HCT116 (cell line): ENCODE measurements at regions not wholly inside any gene's neighbourhood (a gene's known extent, or its start where the extent isn't known, plus 50 kb on each side); places are given as distances from the start of the nearest gene placed in this dataset.

Experiments
- ATAC-seq: fragments of 200-7000 bp; cut with Tn5 transposase; 2 replicates; pipeline ENCODE4 v1.9.1; 2020; ENCODE audit warnings: mild to moderate bottlenecking, moderate library complexity
- BruUV-seq: library from RNA; stranded (reverse); fragments of 400-500 nt; replicated peaks from 2 replicates; lab custom pipeline; 2021; lab: Mats Ljungman, UMichigan
- CTCF ChIA-PET: fragments of 300-600 bp; sonication (Branson Sonifier 250); formaldehyde crosslinking; loops from one replicate; lab custom pipeline; 2021; ENCODE audit warnings: antibody characterized with exemption; lab: Charles Lee
- POLR2A ChIA-PET: fragments of 300-600, 350-600 bp; sonication (Branson Sonifier 250); formaldehyde crosslinking; loops from one replicate; lab custom pipeline; 2021; ENCODE audit warnings: antibody characterized with exemption; lab: Charles Lee
- RAD21 ChIA-PET, 2 experiments: fragments of 300-600 bp; sonication (Branson Sonifier 250); formaldehyde crosslinking; loops; one replicate each; lab custom pipeline; 2023; ENCODE audit warnings: low total read pairs in 2 of 2; ENCODE audit not compliant: uncharacterized antibody in 2 of 2, unreplicated experiment in 2 of 2, low non-redundant PET in 1 of 2; lab: Charles Lee
- DNase-seq: peaks from one replicate; pipeline ENCODE4 v3.0.0-alpha.2; 2010; ENCODE audit warnings: low read depth, low spot score
- H2AFZ ChIP-seq: fragments of 200-600 bp; shearing (Covaris generic), sonication (generic); 2 replicates; pipeline ENCODE4 v1.6.1; 2017; ENCODE audit warnings: low read depth, mixed run types, mixed read lengths, antibody characterized with exemption, low read length; ENCODE audit not compliant: poor library complexity, severe bottlenecking
- H3K27ac ChIP-seq: 2 replicates; pipeline ENCODE4 v1.5.1; 2012; ENCODE audit warnings: low read depth, low read length
- H3K27me3 ChIP-seq: fragments of 200-600 bp; sonication (generic); 2 replicates; pipeline ENCODE4 v1.6.1; 2016; ENCODE audit warnings: mixed run types, low read length, mixed read lengths; ENCODE audit not compliant: insufficient read depth
- H3K36me3 ChIP-seq, 2 experiments: fragments of 200-500 bp in 1 of 2; fragments of 200-600 bp in 1 of 2; sonication (Bioruptor generic) in 1 of 2; sonication (generic) in 1 of 2; 2 replicates each; pipeline versions ENCODE4 v1.5.1 to v1.6.1; 2014 to 2016; ENCODE audit warnings: low read length in 2 of 2, inconsistent platforms in 1 of 2, mixed read lengths in 1 of 2, mixed run types in 1 of 2; ENCODE audit not compliant: insufficient read depth in 2 of 2, control insufficient read depth in 1 of 2
- H3K4me1 ChIP-seq, 2 experiments: fragments of 200-600 bp in 1 of 2; sonication (generic) in 1 of 2; 2 replicates each; pipeline versions ENCODE4 v1.5.1 to v1.6.1; 2012 to 2017; ENCODE audit warnings: low read length in 2 of 2, inconsistent platforms in 1 of 2, mild to moderate bottlenecking in 1 of 2, mixed read lengths in 1 of 2, mixed run types in 1 of 2, moderate library complexity in 1 of 2; ENCODE audit not compliant: insufficient read depth in 2 of 2, control insufficient read depth in 1 of 2
- H3K4me2 ChIP-seq: fragments of 200-600 bp; sonication (generic); 2 replicates; pipeline ENCODE4 v1.6.1; 2017; ENCODE audit warnings: mixed run types, low read length, mixed read lengths
- H3K4me3 ChIP-seq, 2 experiments: fragments of 200-600 bp in 1 of 2; sonication (generic) in 1 of 2; replicated peaks in 1 of 2; 2 replicates each; pipeline ENCODE4 v1.5.1; 2011 to 2016; ENCODE audit warnings: low read length in 2 of 2, control low read depth in 1 of 2, low read depth in 1 of 2, mild to moderate bottlenecking in 1 of 2, mixed read lengths in 1 of 2, mixed run types in 1 of 2
- H3K79me2 ChIP-seq: fragments of 200-600 bp; sonication (generic); 2 replicates; pipeline ENCODE4 v1.6.1; 2017; ENCODE audit warnings: mild to moderate bottlenecking, mixed run types, low read length, moderate library complexity, mixed read lengths; ENCODE audit not compliant: insufficient read depth
- H3K9ac ChIP-seq: fragments of 200-600 bp; sonication (generic); 2 replicates; pipeline ENCODE4 v1.6.1; 2016; ENCODE audit warnings: low read length, mixed read lengths
- H3K9me2 ChIP-seq: fragments of 200-600 bp; sonication (generic), shearing (Covaris generic); 2 replicates; pipeline ENCODE4 v1.6.1; 2017; ENCODE audit warnings: mixed run types, mild to moderate bottlenecking, moderate library complexity; ENCODE audit not compliant: insufficient read depth
- H3K9me3 ChIP-seq, 2 experiments: fragments of 200-500 bp in 1 of 2; fragments of 200-600 bp in 1 of 2; sonication (Bioruptor generic) in 1 of 2; sonication (generic) in 1 of 2; 2 replicates each; pipeline ENCODE4 v1.6.1; 2014 to 2017; ENCODE audit warnings: low read length in 2 of 2, mixed read lengths in 2 of 2, inconsistent platforms in 1 of 2, low read depth in 1 of 2, mild to moderate bottlenecking in 1 of 2, mixed run types in 1 of 2, moderate library complexity in 1 of 2; ENCODE audit not compliant: control insufficient read depth in 1 of 2, insufficient read depth in 1 of 2
- H4K20me1 ChIP-seq: fragments of 200-600 bp; sonication (generic), shearing (Covaris generic); 2 replicates; pipeline ENCODE4 v1.6.1; 2017; ENCODE audit warnings: mixed run types, mild to moderate bottlenecking, moderate library complexity; ENCODE audit not compliant: insufficient read depth
- JUND ChIP-seq: IDR thresholded peaks from 2 replicates; pipeline ENCODE4 v1.6.1; 2012
- POLR2AphosphoS5 ChIP-seq: IDR thresholded peaks from 2 replicates; pipeline ENCODE4 v1.6.1; 2011; ENCODE audit warnings: mild to moderate bottlenecking, low read depth, low read length, moderate library complexity
- SRF ChIP-seq: IDR thresholded peaks from 2 replicates; pipeline ENCODE4 v1.6.1; 2012; ENCODE audit warnings: low read depth
- YY1 ChIP-seq: IDR thresholded peaks from 2 replicates; pipeline ENCODE4 v1.6.1; 2011; ENCODE audit warnings: low read length, low read depth, moderate library complexity, mild to moderate bottlenecking; ENCODE audit not compliant: insufficient replicate concordance; ENCODE audit errors: extremely low read depth
- intact Hi-C: fragments of 100-400 bp; cut with micrococcal nuclease; formaldehyde crosslinking; loops from 2 replicates; pipeline ENCODE4 v1.10.0; 2022
- TF ChIP-seq, protein P1 (sequence below): IDR thresholded peaks from 2 replicates; pipeline ENCODE4 v1.6.1; 2012
- TF ChIP-seq, protein P2 (sequence below): IDR thresholded peaks from 2 replicates; pipeline ENCODE4 v1.6.1; 2011; ENCODE audit warnings: mild to moderate bottlenecking, low read length, moderate library complexity; ENCODE audit not compliant: insufficient replicate concordance; ENCODE audit errors: extremely low read depth

- TF ChIP-seq, protein P1, sequence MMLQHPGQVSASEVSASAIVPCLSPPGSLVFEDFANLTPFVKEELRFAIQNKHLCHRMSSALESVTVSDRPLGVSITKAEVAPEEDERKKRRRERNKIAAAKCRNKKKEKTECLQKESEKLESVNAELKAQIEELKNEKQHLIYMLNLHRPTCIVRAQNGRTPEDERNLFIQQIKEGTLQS = no peak
- no peak for TF ChIP-seq JUND
- TF ChIP-seq, protein P2, sequence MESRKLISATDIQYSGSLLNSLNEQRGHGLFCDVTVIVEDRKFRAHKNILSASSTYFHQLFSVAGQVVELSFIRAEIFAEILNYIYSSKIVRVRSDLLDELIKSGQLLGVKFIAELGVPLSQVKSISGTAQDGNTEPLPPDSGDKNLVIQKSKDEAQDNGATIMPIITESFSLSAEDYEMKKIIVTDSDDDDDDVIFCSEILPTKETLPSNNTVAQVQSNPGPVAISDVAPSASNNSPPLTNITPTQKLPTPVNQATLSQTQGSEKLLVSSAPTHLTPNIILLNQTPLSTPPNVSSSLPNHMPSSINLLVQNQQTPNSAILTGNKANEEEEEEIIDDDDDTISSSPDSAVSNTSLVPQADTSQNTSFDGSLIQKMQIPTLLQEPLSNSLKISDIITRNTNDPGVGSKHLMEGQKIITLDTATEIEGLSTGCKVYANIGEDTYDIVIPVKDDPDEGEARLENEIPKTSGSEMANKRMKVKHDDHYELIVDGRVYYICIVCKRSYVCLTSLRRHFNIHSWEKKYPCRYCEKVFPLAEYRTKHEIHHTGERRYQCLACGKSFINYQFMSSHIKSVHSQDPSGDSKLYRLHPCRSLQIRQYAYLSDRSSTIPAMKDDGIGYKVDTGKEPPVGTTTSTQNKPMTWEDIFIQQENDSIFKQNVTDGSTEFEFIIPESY = no peak
These were observed 1306.3 kb upstream of the TMEM132C start (continued) for GRCh38 chr12:126960709-126961108.

DNA sequence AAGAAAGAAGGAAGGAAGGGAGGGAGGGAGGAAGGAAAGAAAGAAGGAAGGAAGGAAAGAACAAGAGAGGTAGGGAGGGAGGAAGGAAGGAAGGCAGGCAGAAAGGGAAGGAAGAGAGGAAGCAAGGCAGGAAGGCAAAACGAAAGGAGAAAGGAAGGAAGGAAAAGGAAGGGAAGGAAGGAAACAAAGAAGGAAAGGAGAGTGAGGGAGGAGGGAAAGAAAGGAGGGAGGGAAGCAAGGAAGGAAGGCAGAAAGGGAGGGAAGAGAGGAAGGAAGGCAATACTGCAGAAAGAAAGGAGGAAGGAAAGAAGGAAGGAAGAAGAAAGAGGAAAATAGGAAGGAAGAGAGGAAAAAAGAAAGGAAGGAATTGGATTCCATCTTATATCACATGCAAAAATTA, 1303.1 kb upstream of the TMEM132C start:
- CTCF ChIA-PET = no interaction called here
- no peaks in the 10 kb centered on the region for H3K27me3 ChIP-seq
- no peak overlapping the region for H3K4me2 ChIP-seq
- no peak overlapping the region for H3K4me3 ChIP-seq
- ATAC-seq (no peak), DNase-seq (no peak)
- H3K9ac ChIP-seq = no peak overlapping the region
- H2AFZ ChIP-seq = no peak overlapping the region
- H3K4me1 ChIP-seq = no peaks in the 10 kb centered on the region
- H3K9me3 ChIP-seq = no peaks in the 10 kb centered on the region
- RAD21 ChIA-PET = no interaction called here
- intact Hi-C loops = no loop called here
- POLR2A ChIA-PET = no interaction called here
- no peak overlapping the region for H3K27ac ChIP-seq
- no peaks in the 10 kb centered on the region for H3K9me2 ChIP-seq
- no peak for TF ChIP-seq SRF
- TF ChIP-seq YY1 = no peak
- no peak for TF ChIP-seq POLR2AphosphoS5
- no TSS peak for BruUV-seq
- no peaks in the 10 kb centered on the region for H3K36me3 ChIP-seq
- no peaks in the 10 kb centered on the region for H4K20me1 ChIP-seq
- H3K79me2 ChIP-seq = no peaks in the 10 kb centered on the region
